Type B pancreatic cell (in vitro differentiated cells): ENCODE measurements at regions not wholly inside any gene's neighbourhood (a gene's known extent, or its start where the extent isn't known, plus 50 kb on each side); places are given as distances from the start of the nearest gene placed in this dataset.

Source experiments
- DNase-seq: peaks from one replicate; pipeline ENCODE4 v3.0.0; 2021; ENCODE audit warnings: mixed read lengths; ENCODE audit not compliant: unreplicated experiment; ENCODE audit errors: extremely low spot score
- H3K27ac Mint-ChIP-seq: 2 replicates; pipeline ENCODE4 v1.8.0; 2021; ENCODE audit warnings: mild to moderate bottlenecking, mixed read lengths
- H3K27me3 Mint-ChIP-seq: 2 replicates; pipeline ENCODE4 v1.8.0; 2021; ENCODE audit warnings: mixed read lengths
- H3K36me3 Mint-ChIP-seq: 2 replicates; pipeline ENCODE4 v1.8.0; 2021; ENCODE audit warnings: mixed read lengths
- H3K4me1 Mint-ChIP-seq: one replicate; pipeline ENCODE4 v1.8.0; 2021; ENCODE audit warnings: mixed read lengths; ENCODE audit not compliant: unreplicated experiment
- H3K4me3 Mint-ChIP-seq: 2 replicates; pipeline ENCODE4 v1.8.0; 2021; ENCODE audit warnings: mild to moderate bottlenecking, mixed read lengths
- H3K9me3 Mint-ChIP-seq: 2 replicates; pipeline ENCODE4 v1.8.0; 2021; ENCODE audit warnings: mixed read lengths
- CTCF ChIP-seq: fragments of 200-600 bp; sonication (generic); conservative IDR thresholded peaks from 2 replicates; pipeline ENCODE4 v1.5.0; 2021; ENCODE audit warnings: antibody characterized with exemption, mild to moderate bottlenecking

DNA sequence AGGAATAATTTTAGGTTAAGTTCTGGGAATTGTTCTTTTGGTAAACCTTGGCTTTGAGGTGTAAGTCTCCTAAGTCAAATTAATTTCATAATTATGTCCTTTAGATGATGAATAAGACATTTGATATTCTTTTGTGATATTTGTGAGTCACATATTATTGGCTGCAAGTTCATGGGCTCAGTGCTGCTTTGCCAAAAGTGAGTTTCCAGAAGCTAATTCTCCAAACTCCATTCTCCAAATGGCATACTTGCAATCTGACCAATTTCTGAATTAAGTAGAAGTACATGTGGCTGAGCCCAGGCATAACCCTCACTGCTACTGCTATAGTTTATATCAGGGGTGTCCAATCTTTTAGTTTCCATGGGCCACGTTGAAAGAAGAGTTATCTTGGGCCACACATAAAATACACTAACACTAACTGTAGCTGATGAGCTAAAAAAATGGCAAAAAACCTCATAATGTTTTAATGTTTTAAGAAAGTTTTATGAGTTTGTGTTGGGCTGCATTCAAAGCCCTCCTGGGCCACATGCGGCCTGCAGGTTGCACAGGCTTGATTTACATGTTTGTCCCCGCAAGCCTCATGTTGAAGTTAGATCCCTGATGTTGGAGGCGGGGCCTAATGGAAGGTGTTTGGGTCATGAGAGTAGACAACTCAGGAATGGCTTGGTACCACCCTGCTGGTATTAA is 196.1 kb downstream of the ZNF330 start:
- no peaks in the 10 kb centered on the region for H3K36me3 Mint-ChIP-seq
- no peak for TF ChIP-seq CTCF
- H3K27ac Mint-ChIP-seq, result no peak overlapping the region
- no peaks in the 10 kb centered on the region for H3K27me3 Mint-ChIP-seq
- H3K4me1 Mint-ChIP-seq, result no peaks in the 10 kb centered on the region
- no peaks in the 10 kb centered on the region for H3K9me3 Mint-ChIP-seq
- no peak overlapping the region for H3K4me3 Mint-ChIP-seq
- DNase-seq, result no peak

GRCh38 chr4:141417387-141417786 is 196.7 kb downstream of the ZNF330 start:
- no peak for DNase-seq
- no peak for TF ChIP-seq CTCF

GRCh38 chr4:141425124-141425523 is 204.4 kb downstream of the ZNF330 start:
- H3K27ac Mint-ChIP-seq, result no peak overlapping the region
- DNase-seq, result no peak
- no peaks in the 10 kb centered on the region for H3K4me1 Mint-ChIP-seq
- no peaks in the 10 kb centered on the region for H3K27me3 Mint-ChIP-seq
- H3K36me3 Mint-ChIP-seq, result no peaks in the 10 kb centered on the region
- H3K9me3 Mint-ChIP-seq, result peaks cover 3% of the 10 kb centered on the region
- TF ChIP-seq CTCF, result no peak
- H3K4me3 Mint-ChIP-seq, result no peak overlapping the region

More at GRCh38 chr4:141417387-141417786, 196.7 kb downstream of the ZNF330 start:
- H3K4me3 Mint-ChIP-seq, result no peak overlapping the region
- H3K4me1 Mint-ChIP-seq, result no peaks in the 10 kb centered on the region
- no peaks in the 10 kb centered on the region for H3K27me3 Mint-ChIP-seq
- H3K36me3 Mint-ChIP-seq, result no peaks in the 10 kb centered on the region
- H3K27ac Mint-ChIP-seq, result no peak overlapping the region
- peaks cover under 1% of the 10 kb centered on the region for H3K9me3 Mint-ChIP-seq

DNA sequence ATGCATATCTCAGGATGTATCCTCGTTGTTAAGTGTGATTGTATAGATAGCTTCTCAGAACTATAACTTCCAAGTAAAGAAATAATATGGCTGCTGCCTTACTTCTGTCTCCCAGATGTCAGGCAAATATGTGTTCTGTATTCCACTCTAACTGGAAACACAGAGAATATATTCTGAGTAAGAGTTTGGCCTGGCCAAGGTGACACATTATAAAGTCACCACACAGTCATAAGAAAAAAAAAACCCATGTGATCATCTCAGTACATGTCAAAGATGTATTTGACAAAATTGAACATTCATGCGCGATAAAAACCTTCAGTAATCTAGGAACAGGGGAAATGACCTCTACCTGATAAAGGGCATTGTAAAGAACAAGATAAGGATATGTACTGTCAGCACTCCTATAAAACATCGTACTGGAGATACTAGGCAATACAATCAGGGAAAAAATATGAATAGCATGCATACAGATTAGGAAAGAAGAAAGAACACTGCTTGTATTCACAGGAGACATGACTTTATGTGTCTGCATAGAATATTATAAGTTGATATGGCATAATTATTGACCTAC is 207.1 kb downstream of the ZNF330 start:
- no peak for TF ChIP-seq CTCF
- H3K4me1 Mint-ChIP-seq, result no peaks in the 10 kb centered on the region
- H3K36me3 Mint-ChIP-seq, result no peaks in the 10 kb centered on the region
- no peaks in the 10 kb centered on the region for H3K27me3 Mint-ChIP-seq
- no peaks in the 10 kb centered on the region for H3K9me3 Mint-ChIP-seq
- no peak for DNase-seq
- H3K27ac Mint-ChIP-seq, result no peak overlapping the region
- H3K4me3 Mint-ChIP-seq, result no peak overlapping the region

GRCh38 chr4:141429933-141430332 is 206.4 kb upstream of the IL15 start:
- H3K9me3 Mint-ChIP-seq, result no peaks in the 10 kb centered on the region
- no peaks in the 10 kb centered on the region for H3K27me3 Mint-ChIP-seq
- no peaks in the 10 kb centered on the region for H3K36me3 Mint-ChIP-seq
- no peak overlapping the region for H3K4me3 Mint-ChIP-seq
- no peak for DNase-seq
- no peaks in the 10 kb centered on the region for H3K4me1 Mint-ChIP-seq
- no peak for TF ChIP-seq CTCF
- no peak overlapping the region for H3K27ac Mint-ChIP-seq
